B cell (primary cell): ENCODE measurements at regions not wholly inside any gene's neighbourhood (a gene's known extent, or its start where the extent isn't known, plus 50 kb on each side); places are given as distances from the start of the nearest gene placed in this dataset.

Source experiments
- ATAC-seq: fragments of 200-7000 bp; cut with Tn5 transposase; one replicate; pipeline ENCODE4 v1.10.0; 2021; ENCODE audit warnings: low read depth, mild to moderate bottlenecking, moderate number of reproducible peaks, moderate library complexity
- CTCF ChIA-PET: fragments of 350-600 bp; sonication (Branson Sonifier 250); formaldehyde crosslinking; loops from one replicate; lab custom pipeline; 2021; ENCODE audit warnings: antibody characterized with exemption, inconsistent platforms; lab: Charles Lee
- POLR2A ChIA-PET: fragments of 350-600 bp; sonication (Branson Sonifier 250); formaldehyde crosslinking; loops from one replicate; lab custom pipeline; 2021; ENCODE audit warnings: antibody characterized with exemption; lab: Charles Lee
- DNase-seq: peaks from one replicate; pipeline ENCODE4 v3.0.0; 2013
- H2AFZ ChIP-seq: 2 replicates; pipeline ENCODE4 v1.6.1; 2012; ENCODE audit warnings: mild to moderate bottlenecking, low read depth, low read length; ENCODE audit not compliant: insufficient read depth, poor library complexity, severe bottlenecking
- H3K27ac ChIP-seq, 2 donors: 1 replicate in 1 of 2; 2 replicates in 1 of 2; pipeline ENCODE4 v1.5.1; 2012 to 2013; ENCODE audit warnings: low read length in 2 of 2, mild to moderate bottlenecking in 2 of 2, moderate library complexity in 1 of 2
- H3K27me3 ChIP-seq, 4 experiments: fragments of 200-600 bp in 1 of 4; sonication (generic) in 1 of 4; replicated peaks in 1 of 4; 1 replicate in 2 of 4; 2 replicates in 2 of 4; pipeline versions ENCODE4 v1.6.1 to v1.7.0; 2013 to 2016; ENCODE audit warnings: low read length in 3 of 4, mild to moderate bottlenecking in 2 of 4, mixed read lengths in 1 of 4, moderate library complexity in 1 of 4; ENCODE audit not compliant: insufficient read depth in 4 of 4, control insufficient read depth in 3 of 4; ENCODE audit errors: control extremely low read depth in 1 of 4
- H3K36me3 ChIP-seq, 2 experiments: replicated peaks in 1 of 2; 1 replicate in 1 of 2; 2 replicates in 1 of 2; pipeline versions ENCODE4 v1.6.1 to v1.7.1; 2013; ENCODE audit warnings: low read length in 1 of 2; ENCODE audit not compliant: insufficient read depth in 2 of 2, control insufficient read depth in 1 of 2; ENCODE audit errors: control extremely low read depth in 1 of 2, extremely low read depth in 1 of 2
- H3K4me1 ChIP-seq, 2 donors: fragments of 200-600 bp in 1 of 2; sonication (generic) in 1 of 2; 1 replicate in 1 of 2; 2 replicates in 1 of 2; pipeline versions ENCODE4 v1.5.1 to v1.6.1; 2013 to 2017; ENCODE audit warnings: low read length in 2 of 2; ENCODE audit not compliant: control insufficient read depth in 2 of 2, insufficient read depth in 2 of 2
- H3K4me2 ChIP-seq: replicated peaks from 2 replicates; pipeline ENCODE3; 2012; ENCODE audit warnings: mild to moderate bottlenecking, low read depth, low read length; ENCODE audit not compliant: poor library complexity, severe bottlenecking
- H3K4me3 ChIP-seq, 5 experiments: fragments of 200-600 bp in 1 of 5; sonication (generic) in 1 of 5; 1 replicate in 3 of 5; 2 replicates in 2 of 5; pipeline versions ENCODE4 v1.5.1 to v1.7.0; 2011 to 2016; ENCODE audit warnings: low read length in 4 of 5, mild to moderate bottlenecking in 4 of 5, low read depth in 2 of 5, control low read depth in 1 of 5, moderate library complexity in 1 of 5; ENCODE audit not compliant: insufficient read depth in 1 of 5; ENCODE audit errors: control extremely low read depth in 1 of 5, extremely low read depth in 1 of 5
- H3K79me2 ChIP-seq: fragments of 200-600 bp; sonication (generic); one replicate; pipeline ENCODE4 v1.6.0; 2016; ENCODE audit warnings: low read length; ENCODE audit not compliant: control insufficient read depth, insufficient read depth
- H3K9ac ChIP-seq: fragments of 200-600 bp; sonication (generic); 2 replicates; pipeline ENCODE4 v1.6.1; 2017; ENCODE audit warnings: mild to moderate bottlenecking, low read length, moderate library complexity
- H3K9me3 ChIP-seq, 3 donors: one replicate each; pipeline versions ENCODE4 v1.6.1 to v1.7.1; 2013; ENCODE audit warnings: low read length in 2 of 3; ENCODE audit not compliant: control insufficient read depth in 2 of 3, insufficient read depth in 1 of 3; ENCODE audit errors: control extremely low read depth in 1 of 3
- H4K20me1 ChIP-seq: 2 replicates; pipeline ENCODE4 v1.6.0; 2012; ENCODE audit warnings: mild to moderate bottlenecking, low read length; ENCODE audit not compliant: insufficient read depth, control insufficient read depth, poor library complexity, severe bottlenecking
- H3K27ac Mint-ChIP-seq: one replicate; pipeline ENCODE4 v1.8.0; 2021; ENCODE audit warnings: mixed read lengths
- H3K27me3 Mint-ChIP-seq: one replicate; pipeline ENCODE4 v1.8.0; 2021; ENCODE audit warnings: mixed read lengths
- H3K4me1 Mint-ChIP-seq: one replicate; pipeline ENCODE4 v1.8.0; 2021; ENCODE audit warnings: mixed read lengths
- H3K4me3 Mint-ChIP-seq: one replicate; pipeline ENCODE4 v1.8.0; 2021; ENCODE audit warnings: mixed read lengths
- H3K9me3 Mint-ChIP-seq: one replicate; pipeline ENCODE4 v1.8.0; 2022; ENCODE audit warnings: mixed read lengths; ENCODE audit not compliant: insufficient read depth
- CTCF ChIP-seq: fragments of 200-600 bp; IDR thresholded peaks from one replicate; pipeline ENCODE4 v1.8.0; 2022; ENCODE audit warnings: antibody characterized with exemption, mild to moderate bottlenecking
- EZH2 ChIP-seq: IDR thresholded peaks from 2 replicates; pipeline ENCODE4 v1.6.1; 2012; ENCODE audit warnings: borderline replicate concordance, low read depth, mild to moderate bottlenecking, moderate library complexity, low read length; ENCODE audit not compliant: insufficient read depth, poor library complexity, severe bottlenecking
- WGBS: methylation state at CpG from one replicate; pipeline ENCODE4 v1.1.5; 2013; ENCODE audit warnings: missing lambda C conversion rate; ENCODE audit not compliant: insufficient coverage; 5-methylcytosine and 5-hydroxymethylcytosine counted together
- intact Hi-C: fragments of 100-400 bp; cut with micrococcal nuclease; formaldehyde crosslinking; loops from one replicate; pipeline ENCODE4 v1.10.0; 2022

GRCh38 chr7:153476166-153476565 is 576.0 kb upstream of the DPP6 start:
- no peak overlapping the region for H3K4me3 Mint-ChIP-seq
- ATAC-seq (no peak), DNase-seq (no peak)
- Histone ChIP-seq H4K20me1 (no peaks in the 10 kb centered on the region), H3K36me3 (no peaks in the 10 kb centered on the region), H3K9ac (no peak overlapping the region), H3K4me3 (no peak overlapping the region), H3K27me3 (no peaks in the 10 kb centered on the region), H3K79me2 (no peaks in the 10 kb centered on the region), H3K27ac (no peak overlapping the region), H3K4me1 (no peaks in the 10 kb centered on the region), H2AFZ (no peak overlapping the region), H3K9me3 (peaks cover 0 to 19% (median 0%) of the 10 kb centered on the region in 3 donors), H3K4me2 (no peak overlapping the region)
- H3K27me3 Mint-ChIP-seq = no peaks in the 10 kb centered on the region
- no peaks in the 10 kb centered on the region for H3K4me1 Mint-ChIP-seq
- TF ChIP-seq EZH2 = no peak
- no peak for TF ChIP-seq CTCF
- 60% methylated on average over 1 of the region's 2 CpGs for WGBS
- intact Hi-C loops = no loop called here
- H3K27ac Mint-ChIP-seq = no peak overlapping the region
- peaks cover 3% of the 10 kb centered on the region for H3K9me3 Mint-ChIP-seq
- ChIA-PET CTCF (no interaction called here), POLR2A (no interaction called here)

- Mint-ChIP-seq H3K4me1 (no peaks in the 10 kb centered on the region), H3K27ac (no peak overlapping the region), H3K27me3 (no peaks in the 10 kb centered on the region), H3K4me3 (no peak overlapping the region), H3K9me3 (peaks cover 3% of the 10 kb centered on the region)
- DNase-seq (no peak), ATAC-seq (no peak)
- no peak overlapping the region for H2AFZ ChIP-seq
- H3K9ac ChIP-seq = no peak overlapping the region
- H3K9me3 ChIP-seq = peaks cover 0 to 3% (median 0%) of the 10 kb centered on the region in 3 donors
- no peaks in the 10 kb centered on the region for H3K4me1 ChIP-seq
- POLR2A ChIA-PET = no interaction called here
- intact Hi-C loops = no loop called here
- no peaks in the 10 kb centered on the region for H3K27me3 ChIP-seq
- no peaks in the 10 kb centered on the region for H4K20me1 ChIP-seq
- WGBS = 83% methylated on average over 1 of the region's 2 CpGs
- no peak overlapping the region for H3K4me2 ChIP-seq
- CTCF ChIA-PET = no interaction called here
- no peak overlapping the region for H3K27ac ChIP-seq
- no peak for TF ChIP-seq CTCF
- TF ChIP-seq EZH2 = no peak
- no peaks in the 10 kb centered on the region for H3K79me2 ChIP-seq
- H3K4me3 ChIP-seq = no peak overlapping the region
- no peaks in the 10 kb centered on the region for H3K36me3 ChIP-seq
Observed at GRCh38 chr7:153496257-153496656, 555.9 kb upstream of the DPP6 start.
